ENCODE measurements at regions not wholly inside any gene's neighbourhood (a gene's known extent, or its start where the extent isn't known, plus 50 kb on each side); places are given as distances from the start of the nearest gene placed in this dataset.

GRCh38 chr11:92698742-92699141 lies 270.7 kb upstream of the MTNR1B start:
- Histone ChIP-seq H4K20me1 (ENCODE audit: insufficient read depth, low read length) (no peaks in the 10 kb centered on the region), H3K9me3 (ENCODE audit: low read length) (no peaks in the 10 kb centered on the region), H3K36me3 (replicated peaks in 1 of 2; ENCODE audit: control insufficient read depth in 1 of 2, insufficient read depth in 2 of 2, low read length in 2 of 2) (no peaks in the 10 kb centered on the region), H3K79me2 (ENCODE audit: insufficient read depth, low read length) (no peaks in the 10 kb centered on the region), H3K4me3 (replicated peaks in 1 of 3; ENCODE audit: insufficient read depth in 1 of 3, low read depth in 2 of 3, low read length in 3 of 3) (no peak overlapping the region), H2AFZ (ENCODE audit: low read length) (no peak overlapping the region), H3K27me3 (ENCODE audit: control insufficient read depth in 1 of 2, insufficient read depth in 2 of 2, low read length in 2 of 2) (no peaks in the 10 kb centered on the region), H3K27ac (ENCODE audit: extremely low read length, insufficient read depth, low read length) (no peak overlapping the region), H3K4me2 (ENCODE audit: low read depth, low read length) (no peak overlapping the region), H3K4me1 (ENCODE audit: insufficient read depth, low read length) (no peaks in the 10 kb centered on the region), H3K9ac (ENCODE audit: insufficient read depth, low read depth, low read length) (no peak overlapping the region)
- 5% methylated on average over 2 of the region's 2 CpGs for WGBS (ENCODE audit: low lambda C conversion rate)
- no peak for TF ChIP-seq ZNF614 (CRISPR knock-in tag; IDR thresholded peaks at IDR 0.05; ENCODE audit: borderline replicate concordance)
- no peak for TF ChIP-seq RARA (CRISPR knock-in tag; IDR thresholded peaks at IDR 0.05)
- TF ChIP-seq GFI1 (CRISPR knock-in tag; IDR thresholded peaks at IDR 0.05; ENCODE audit: borderline replicate concordance), result no peak
- ATAC-seq (no peak), FAIRE-seq (no peak), DNase-seq (ENCODE audit: low spot score) (no peak)
- intact Hi-C loops (cut with micrococcal nuclease; ENCODE audit: unreplicated experiment), result no loop called here
- in situ Hi-C loops (cut with HindIII; ENCODE audit: extremely low pct_ligation_motif_present, low pct_unique_long_range_greater_than_20kb), result no loop called here
- POLR2A ChIA-PET, result no interaction called here
- BruUV-seq (replicated peaks), result no TSS peak
- CTCF ChIA-PET (ENCODE audit: low intra/inter-chr PET ratio, low total read pairs), result no interaction called here

DNA sequence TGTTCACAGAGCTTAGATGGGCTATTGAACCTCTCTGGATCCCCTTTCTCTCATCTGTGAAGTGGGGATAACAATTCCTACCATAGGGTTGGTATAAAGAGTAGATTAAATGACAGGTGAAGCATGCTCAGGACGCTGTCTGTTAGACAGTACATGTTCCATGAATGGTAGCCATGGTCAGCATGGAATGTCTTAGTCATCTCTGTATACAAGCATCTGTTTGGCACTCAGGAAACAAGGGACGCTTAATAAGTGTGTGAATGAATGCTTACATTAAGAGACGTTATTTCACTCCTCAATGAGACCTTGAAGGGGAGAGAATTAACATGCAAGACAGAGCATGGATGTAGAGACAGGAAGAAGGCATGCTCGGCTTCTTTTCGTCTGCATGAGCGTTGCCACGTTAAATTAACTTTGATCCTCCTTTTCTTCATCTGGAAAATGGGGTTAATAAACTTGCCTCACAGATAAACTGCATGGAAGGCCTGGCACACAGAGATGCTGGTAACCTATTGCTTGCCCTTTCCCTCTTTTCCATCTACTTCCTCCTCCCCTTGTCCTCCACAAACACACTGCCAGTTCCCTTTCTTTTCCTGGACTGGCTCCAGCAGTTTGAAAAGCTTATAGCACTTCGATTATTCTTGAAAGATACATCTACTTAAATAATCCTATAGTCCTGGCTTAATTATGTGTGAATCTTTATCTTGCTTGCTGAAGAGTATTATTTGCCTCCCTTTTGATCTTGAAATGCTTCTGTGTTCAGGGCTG lies 267.2 kb upstream of the MTNR1B start:
- H4K20me1 ChIP-seq (ENCODE audit: insufficient read depth, low read length), result no peaks in the 10 kb centered on the region
- H3K4me1 ChIP-seq (ENCODE audit: insufficient read depth, low read length), result no peaks in the 10 kb centered on the region
- no peaks in the 10 kb centered on the region for H3K79me2 ChIP-seq (ENCODE audit: insufficient read depth, low read length)
- H3K27me3 ChIP-seq (ENCODE audit: control insufficient read depth in 1 of 2, insufficient read depth in 2 of 2, low read length in 2 of 2), result no peaks in the 10 kb centered on the region
- in situ Hi-C loops (cut with HindIII; ENCODE audit: extremely low pct_ligation_motif_present, low pct_unique_long_range_greater_than_20kb) (no loop called here), intact Hi-C loops (cut with micrococcal nuclease; ENCODE audit: unreplicated experiment) (no loop called here)
- ATAC-seq, result no peak
- peaks cover 23% of the 10 kb centered on the region for H3K9me3 ChIP-seq (ENCODE audit: low read length)
- H3K9ac ChIP-seq (ENCODE audit: insufficient read depth, low read depth, low read length), result no peak overlapping the region
- no TSS peak for BruUV-seq (replicated peaks)
- H3K36me3 ChIP-seq (replicated peaks in 1 of 2; ENCODE audit: control insufficient read depth in 1 of 2, insufficient read depth in 2 of 2, low read length in 2 of 2), result no peaks in the 10 kb centered on the region
- no peak overlapping the region for H3K4me2 ChIP-seq (ENCODE audit: low read depth, low read length)
- H3K27ac ChIP-seq (ENCODE audit: extremely low read length, insufficient read depth, low read length), result no peak overlapping the region
- DNase-seq (ENCODE audit: low spot score), result no peak
- no peak for FAIRE-seq
- WGBS (ENCODE audit: low lambda C conversion rate), result 0% methylated on average over 8 of the region's 8 CpGs
- CTCF ChIA-PET (ENCODE audit: low intra/inter-chr PET ratio, low total read pairs), result no interaction called here
- no peak overlapping the region for H3K4me3 ChIP-seq (replicated peaks in 1 of 3; ENCODE audit: insufficient read depth in 1 of 3, low read depth in 2 of 3, low read length in 3 of 3)
- POLR2A ChIA-PET, result no interaction called here
- no peak overlapping the region for H2AFZ ChIP-seq (ENCODE audit: low read length)
- TF ChIP-seq, protein P1, sequence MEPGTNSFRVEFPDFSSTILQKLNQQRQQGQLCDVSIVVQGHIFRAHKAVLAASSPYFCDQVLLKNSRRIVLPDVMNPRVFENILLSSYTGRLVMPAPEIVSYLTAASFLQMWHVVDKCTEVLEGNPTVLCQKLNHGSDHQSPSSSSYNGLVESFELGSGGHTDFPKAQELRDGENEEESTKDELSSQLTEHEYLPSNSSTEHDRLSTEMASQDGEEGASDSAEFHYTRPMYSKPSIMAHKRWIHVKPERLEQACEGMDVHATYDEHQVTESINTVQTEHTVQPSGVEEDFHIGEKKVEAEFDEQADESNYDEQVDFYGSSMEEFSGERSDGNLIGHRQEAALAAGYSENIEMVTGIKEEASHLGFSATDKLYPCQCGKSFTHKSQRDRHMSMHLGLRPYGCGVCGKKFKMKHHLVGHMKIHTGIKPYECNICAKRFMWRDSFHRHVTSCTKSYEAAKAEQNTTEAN (CRISPR knock-in tag; conservative IDR thresholded peaks at IDR 0.05), result no peak
- TF ChIP-seq, protein P2, sequence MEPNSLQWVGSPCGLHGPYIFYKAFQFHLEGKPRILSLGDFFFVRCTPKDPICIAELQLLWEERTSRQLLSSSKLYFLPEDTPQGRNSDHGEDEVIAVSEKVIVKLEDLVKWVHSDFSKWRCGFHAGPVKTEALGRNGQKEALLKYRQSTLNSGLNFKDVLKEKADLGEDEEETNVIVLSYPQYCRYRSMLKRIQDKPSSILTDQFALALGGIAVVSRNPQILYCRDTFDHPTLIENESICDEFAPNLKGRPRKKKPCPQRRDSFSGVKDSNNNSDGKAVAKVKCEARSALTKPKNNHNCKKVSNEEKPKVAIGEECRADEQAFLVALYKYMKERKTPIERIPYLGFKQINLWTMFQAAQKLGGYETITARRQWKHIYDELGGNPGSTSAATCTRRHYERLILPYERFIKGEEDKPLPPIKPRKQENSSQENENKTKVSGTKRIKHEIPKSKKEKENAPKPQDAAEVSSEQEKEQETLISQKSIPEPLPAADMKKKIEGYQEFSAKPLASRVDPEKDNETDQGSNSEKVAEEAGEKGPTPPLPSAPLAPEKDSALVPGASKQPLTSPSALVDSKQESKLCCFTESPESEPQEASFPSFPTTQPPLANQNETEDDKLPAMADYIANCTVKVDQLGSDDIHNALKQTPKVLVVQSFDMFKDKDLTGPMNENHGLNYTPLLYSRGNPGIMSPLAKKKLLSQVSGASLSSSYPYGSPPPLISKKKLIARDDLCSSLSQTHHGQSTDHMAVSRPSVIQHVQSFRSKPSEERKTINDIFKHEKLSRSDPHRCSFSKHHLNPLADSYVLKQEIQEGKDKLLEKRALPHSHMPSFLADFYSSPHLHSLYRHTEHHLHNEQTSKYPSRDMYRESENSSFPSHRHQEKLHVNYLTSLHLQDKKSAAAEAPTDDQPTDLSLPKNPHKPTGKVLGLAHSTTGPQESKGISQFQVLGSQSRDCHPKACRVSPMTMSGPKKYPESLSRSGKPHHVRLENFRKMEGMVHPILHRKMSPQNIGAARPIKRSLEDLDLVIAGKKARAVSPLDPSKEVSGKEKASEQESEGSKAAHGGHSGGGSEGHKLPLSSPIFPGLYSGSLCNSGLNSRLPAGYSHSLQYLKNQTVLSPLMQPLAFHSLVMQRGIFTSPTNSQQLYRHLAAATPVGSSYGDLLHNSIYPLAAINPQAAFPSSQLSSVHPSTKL (CRISPR knock-in tag; IDR thresholded peaks at IDR 0.05), result no peak
- TF ChIP-seq AHDC1 (CRISPR knock-in tag; IDR thresholded peaks at IDR 0.05; ENCODE audit: borderline replicate concordance) (no peak), NCOA5 (CRISPR knock-in tag; IDR thresholded peaks at IDR 0.05) (no peak)
